Activated T-helper 2 cell treated with anti-CD3 and anti-CD28 coated beads, Interferon-gamma antibody, Interleukin-2, Interleukin-4, amounts not matched to agents 10 μg/mL and 5 μg/mL and 100 μg/mL, durations not matched to agents 14 hours and 24 hours and 36 hours (primary cell): ENCODE measurements at regions not wholly inside any gene's neighbourhood (a gene's known extent, or its start where the extent isn't known, plus 50 kb on each side); places are given as distances from the start of the nearest gene placed in this dataset.

Experiments used
- DNase-seq: peaks from one replicate; pipeline ENCODE4 v3.0.0; 2021; ENCODE audit warnings: low spot score
- H3K27ac Mint-ChIP-seq: one replicate; pipeline ENCODE4 v1.8.0; 2021; ENCODE audit warnings: mixed read lengths
- H3K27me3 Mint-ChIP-seq: one replicate; pipeline ENCODE4 v1.8.0; 2021; ENCODE audit warnings: low read depth, mixed read lengths
- H3K36me3 Mint-ChIP-seq: one replicate; pipeline ENCODE4 v1.8.0; 2021; ENCODE audit warnings: low read depth, mixed read lengths
- H3K4me1 Mint-ChIP-seq: one replicate; pipeline ENCODE4 v1.8.0; 2021; ENCODE audit warnings: low read depth, mixed read lengths
- H3K4me3 Mint-ChIP-seq: one replicate; pipeline ENCODE4 v1.8.0; 2021; ENCODE audit warnings: low read depth, mild to moderate bottlenecking, moderate library complexity, mixed read lengths
- H3K9me3 Mint-ChIP-seq: one replicate; pipeline ENCODE4 v1.8.0; 2021; ENCODE audit warnings: mixed read lengths
- intact Hi-C: fragments of 100-400 bp; cut with micrococcal nuclease; formaldehyde crosslinking; loops from one replicate; pipeline ENCODE4 v1.15.1; 2023

- H3K27ac Mint-ChIP-seq: no peak overlapping the region
- no peaks in the 10 kb centered on the region for H3K4me1 Mint-ChIP-seq
- H3K27me3 Mint-ChIP-seq: no peaks in the 10 kb centered on the region
- intact Hi-C loops: no loop called here
- no peak for DNase-seq
- no peaks in the 10 kb centered on the region for H3K9me3 Mint-ChIP-seq
- no peaks in the 10 kb centered on the region for H3K36me3 Mint-ChIP-seq
- no peak overlapping the region for H3K4me3 Mint-ChIP-seq
Measured at GRCh38 chr5:8363138-8363537, 494.2 kb downstream of the MTRR start.

DNA sequence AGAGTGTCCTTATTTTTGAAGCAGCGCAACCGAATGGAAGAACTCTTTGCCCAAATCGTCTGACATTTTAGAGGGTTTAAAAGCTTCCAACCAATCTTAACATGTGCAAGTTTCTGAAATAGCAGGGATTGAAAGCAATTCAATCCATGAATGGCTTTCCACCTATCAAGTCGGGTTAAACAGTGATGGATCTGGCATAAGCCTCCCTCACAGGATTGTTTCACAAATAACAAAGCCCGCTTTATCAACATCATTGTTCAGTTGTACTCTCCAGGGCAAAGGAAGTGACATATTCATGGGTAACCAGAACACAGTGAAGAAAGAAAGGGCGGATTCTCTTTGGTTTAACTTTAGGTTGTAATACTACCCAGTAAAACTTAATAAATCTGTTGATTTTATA, 497.3 kb downstream of the MTRR start:
- Mint-ChIP-seq H3K27me3 (no peaks in the 10 kb centered on the region), H3K4me1 (no peaks in the 10 kb centered on the region), H3K9me3 (no peaks in the 10 kb centered on the region), H3K36me3 (no peaks in the 10 kb centered on the region), H3K27ac (no peak overlapping the region), H3K4me3 (no peak overlapping the region)
- intact Hi-C loops: no loop called here
- no peak for DNase-seq

GRCh38 chr5:8376478-8376877, 507.5 kb downstream of the MTRR start:
- Mint-ChIP-seq H3K4me3 (no peak overlapping the region), H3K9me3 (peaks cover 4% of the 10 kb centered on the region), H3K27me3 (no peaks in the 10 kb centered on the region), H3K4me1 (no peaks in the 10 kb centered on the region), H3K27ac (no peak overlapping the region), H3K36me3 (no peaks in the 10 kb centered on the region)
- intact Hi-C loops: no loop called here
- no peak for DNase-seq

DNA sequence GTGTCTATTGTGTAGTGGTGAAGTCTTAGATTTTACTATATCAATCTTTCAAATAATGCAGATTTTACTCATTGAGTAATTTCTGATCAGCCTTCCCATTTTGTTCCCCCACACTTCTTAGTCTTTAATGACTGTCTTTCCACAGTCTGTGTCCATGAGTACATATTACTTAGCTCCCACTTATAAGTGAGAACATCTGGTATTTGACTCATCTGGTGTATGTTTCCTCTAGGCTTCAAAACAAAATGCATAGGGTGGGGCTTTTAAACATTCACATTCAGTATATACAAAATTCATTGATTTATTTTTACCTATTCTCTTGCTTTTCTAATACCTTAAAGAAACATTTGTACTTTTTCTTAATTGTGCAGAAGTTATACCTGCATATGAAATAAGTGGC, 513.0 kb downstream of the MTRR start:
- Mint-ChIP-seq H3K36me3 (no peaks in the 10 kb centered on the region), H3K9me3 (no peaks in the 10 kb centered on the region), H3K4me1 (no peaks in the 10 kb centered on the region), H3K4me3 (no peak overlapping the region), H3K27me3 (no peaks in the 10 kb centered on the region), H3K27ac (no peak overlapping the region)
- intact Hi-C loops: no loop called here
- DNase-seq: no peak

- Mint-ChIP-seq H3K27me3 (no peaks in the 10 kb centered on the region), H3K4me1 (no peaks in the 10 kb centered on the region), H3K9me3 (no peaks in the 10 kb centered on the region), H3K27ac (no peak overlapping the region), H3K4me3 (no peak overlapping the region), H3K36me3 (no peaks in the 10 kb centered on the region)
- intact Hi-C loops: no loop called here
- no peak for DNase-seq
Measured at GRCh38 chr5:8382456-8382855, 513.5 kb downstream of the MTRR start.

DNA sequence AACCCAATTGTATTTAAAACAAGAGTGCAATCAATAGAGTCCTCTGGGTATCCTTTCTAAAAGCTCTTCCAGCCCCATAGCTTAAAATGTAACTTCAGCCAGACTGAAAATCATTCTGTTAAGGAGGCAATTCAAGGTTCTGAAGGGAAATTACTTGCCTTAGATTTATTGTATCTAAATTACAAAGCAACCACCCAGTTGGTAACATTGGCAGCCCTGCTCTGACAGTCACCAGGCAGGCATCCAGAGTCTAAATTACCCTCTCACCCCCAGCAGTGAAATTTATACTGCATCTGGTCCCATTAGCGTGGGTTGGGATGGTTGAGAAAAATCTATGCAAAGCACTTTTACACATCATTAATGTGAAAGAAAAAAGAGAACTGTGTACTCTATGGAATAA, 514.7 kb downstream of the MTRR start:
- H3K4me3 Mint-ChIP-seq: no peak overlapping the region
- no peaks in the 10 kb centered on the region for H3K4me1 Mint-ChIP-seq
- no peaks in the 10 kb centered on the region for H3K36me3 Mint-ChIP-seq
- H3K27me3 Mint-ChIP-seq: no peaks in the 10 kb centered on the region
- H3K27ac Mint-ChIP-seq: no peak overlapping the region
- intact Hi-C loops: no loop called here
- DNase-seq: no peak
- peaks cover 5% of the 10 kb centered on the region for H3K9me3 Mint-ChIP-seq

GRCh38 chr5:8386719-8387288, 517.9 kb downstream of the MTRR start:
- intact Hi-C loops: no loop called here
- Mint-ChIP-seq H3K4me3 (no peak overlapping the region), H3K27me3 (no peaks in the 10 kb centered on the region), H3K36me3 (no peaks in the 10 kb centered on the region), H3K4me1 (no peaks in the 10 kb centered on the region), H3K9me3 (peaks cover 15% of the 10 kb centered on the region), H3K27ac (no peak overlapping the region)
- DNase-seq: no peak

DNA sequence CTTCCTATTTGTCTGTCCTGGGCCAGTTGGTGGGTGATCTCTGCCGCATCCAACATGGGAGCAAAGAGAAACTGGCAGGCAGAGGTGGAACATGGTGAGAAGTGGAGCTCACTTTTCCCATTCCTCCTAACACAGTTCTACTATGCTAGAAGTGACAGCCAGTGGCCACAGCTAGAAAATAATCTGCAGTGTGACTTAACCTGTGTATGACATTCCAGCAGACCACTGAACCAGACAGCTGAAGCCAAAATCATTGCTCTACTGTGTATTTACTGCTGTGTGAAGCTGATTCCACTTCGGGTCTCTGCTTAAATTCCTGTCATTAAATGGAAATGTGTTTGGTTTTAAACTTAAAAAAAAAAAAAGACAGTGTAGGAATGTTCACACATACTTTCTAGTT, 523.0 kb downstream of the MTRR start:
- Mint-ChIP-seq H3K4me3 (no peak overlapping the region), H3K4me1 (no peaks in the 10 kb centered on the region), H3K36me3 (no peaks in the 10 kb centered on the region), H3K9me3 (peaks cover 15% of the 10 kb centered on the region), H3K27me3 (no peaks in the 10 kb centered on the region), H3K27ac (no peak overlapping the region)
- DNase-seq: no peak
- intact Hi-C loops: no loop called here

GRCh38 chr5:8393240-8393639, 524.3 kb downstream of the MTRR start:
- intact Hi-C loops: no loop called here
- DNase-seq: no peak
- Mint-ChIP-seq H3K27me3 (no peaks in the 10 kb centered on the region), H3K27ac (no peak overlapping the region), H3K9me3 (peaks cover 11% of the 10 kb centered on the region), H3K4me1 (no peaks in the 10 kb centered on the region), H3K36me3 (no peaks in the 10 kb centered on the region), H3K4me3 (no peak overlapping the region)

GRCh38 chr5:8394965-8395364, 526.0 kb downstream of the MTRR start:
- no peaks in the 10 kb centered on the region for H3K36me3 Mint-ChIP-seq
- H3K4me3 Mint-ChIP-seq: no peak overlapping the region
- intact Hi-C loops: no loop called here
- no peaks in the 10 kb centered on the region for H3K4me1 Mint-ChIP-seq
- H3K27ac Mint-ChIP-seq: no peak overlapping the region
- DNase-seq: no peak
- no peaks in the 10 kb centered on the region for H3K27me3 Mint-ChIP-seq
- peaks cover 5% of the 10 kb centered on the region for H3K9me3 Mint-ChIP-seq

DNA sequence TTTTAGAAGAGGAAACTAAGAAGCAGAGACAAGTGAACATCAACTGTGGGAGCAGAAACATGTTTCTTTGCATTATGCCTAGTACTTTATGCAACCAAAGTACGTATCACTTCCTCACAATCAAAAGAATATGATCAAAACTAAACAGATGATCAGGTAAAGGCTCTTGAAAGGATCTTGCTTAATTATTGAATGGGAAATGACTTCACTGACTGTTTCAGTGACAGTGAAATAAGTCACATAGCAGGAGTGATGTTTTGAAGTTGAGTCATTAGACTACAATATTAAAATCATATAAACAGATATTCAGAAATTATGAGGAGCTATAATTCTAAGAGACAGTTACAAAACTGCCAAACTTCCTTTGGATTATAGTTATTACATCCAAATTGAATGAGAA, 527.3 kb downstream of the MTRR start:
- intact Hi-C loops: no loop called here
- no peaks in the 10 kb centered on the region for H3K9me3 Mint-ChIP-seq
- no peak overlapping the region for H3K4me3 Mint-ChIP-seq
- H3K36me3 Mint-ChIP-seq: no peaks in the 10 kb centered on the region
- no peaks in the 10 kb centered on the region for H3K4me1 Mint-ChIP-seq
- no peak for DNase-seq
- H3K27me3 Mint-ChIP-seq: no peaks in the 10 kb centered on the region
- H3K27ac Mint-ChIP-seq: no peak overlapping the region

DNA sequence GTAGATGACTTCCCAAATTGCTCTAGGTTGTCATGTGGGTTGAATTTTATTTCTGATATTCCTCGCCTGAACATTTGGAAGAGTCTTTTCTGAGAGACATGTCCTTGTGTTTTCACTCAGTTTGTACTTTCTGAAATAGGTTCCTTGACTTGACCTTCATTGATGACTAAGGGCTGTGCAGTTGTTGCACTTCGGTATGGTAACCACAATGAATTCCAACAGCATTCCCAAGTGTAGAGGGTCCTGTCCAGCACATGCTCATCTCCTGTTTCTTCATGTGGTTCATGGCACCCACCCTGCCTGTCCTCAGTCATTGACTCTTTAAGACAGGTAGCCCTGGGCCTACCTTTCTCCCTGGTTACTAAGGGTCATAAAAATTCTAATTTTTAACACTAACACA, 527.8 kb downstream of the MTRR start:
- intact Hi-C loops: no loop called here
- no peak overlapping the region for H3K4me3 Mint-ChIP-seq
- DNase-seq: no peak

DNA sequence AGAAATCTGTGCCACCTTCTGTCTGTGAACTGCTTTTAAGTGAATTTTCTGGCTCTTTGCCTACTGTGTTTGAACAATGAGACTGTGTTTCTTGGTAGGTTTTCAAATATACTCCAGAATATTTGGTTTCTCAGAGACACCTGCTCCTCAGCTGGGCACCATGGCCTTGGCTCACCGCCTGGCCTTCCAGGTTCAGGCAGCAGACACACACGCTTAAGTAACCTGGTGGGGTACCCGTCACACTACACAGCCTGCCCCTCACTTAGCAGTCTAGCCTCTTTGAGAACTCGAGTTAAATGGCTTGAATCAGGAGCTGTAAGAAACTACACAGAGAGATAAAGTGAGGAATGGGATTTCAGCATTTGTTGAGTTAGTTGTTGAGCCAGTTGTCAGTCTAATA, 530.5 kb downstream of the MTRR start:
- no peak for DNase-seq
- Mint-ChIP-seq H3K36me3 (no peaks in the 10 kb centered on the region), H3K9me3 (peaks cover 3% of the 10 kb centered on the region), H3K4me3 (no peak overlapping the region), H3K27me3 (no peaks in the 10 kb centered on the region), H3K4me1 (no peaks in the 10 kb centered on the region), H3K27ac (no peak overlapping the region)
- intact Hi-C loops: no loop called here

More for the DNA sequence above, 527.8 kb downstream of the MTRR start:
- Mint-ChIP-seq H3K27me3 (no peaks in the 10 kb centered on the region), H3K36me3 (no peaks in the 10 kb centered on the region), H3K9me3 (no peaks in the 10 kb centered on the region), H3K27ac (no peak overlapping the region), H3K4me1 (no peaks in the 10 kb centered on the region)

- intact Hi-C loops: no loop called here
- Mint-ChIP-seq H3K36me3 (no peaks in the 10 kb centered on the region), H3K27ac (no peak overlapping the region), H3K27me3 (no peaks in the 10 kb centered on the region), H3K4me3 (no peak overlapping the region), H3K4me1 (no peaks in the 10 kb centered on the region), H3K9me3 (peaks cover 10% of the 10 kb centered on the region)
- DNase-seq: no peak
Measured at GRCh38 chr5:8408258-8408657, 539.3 kb downstream of the MTRR start.
